ENCODE measurements at regions not wholly inside any gene's neighbourhood (a gene's known extent, or its start where the extent isn't known, plus 50 kb on each side); places are given as distances from the start of the nearest gene placed in this dataset.
A peak's percentile ranks its signal among the peaks of the same experiment; 100 is the strongest.

DNA sequence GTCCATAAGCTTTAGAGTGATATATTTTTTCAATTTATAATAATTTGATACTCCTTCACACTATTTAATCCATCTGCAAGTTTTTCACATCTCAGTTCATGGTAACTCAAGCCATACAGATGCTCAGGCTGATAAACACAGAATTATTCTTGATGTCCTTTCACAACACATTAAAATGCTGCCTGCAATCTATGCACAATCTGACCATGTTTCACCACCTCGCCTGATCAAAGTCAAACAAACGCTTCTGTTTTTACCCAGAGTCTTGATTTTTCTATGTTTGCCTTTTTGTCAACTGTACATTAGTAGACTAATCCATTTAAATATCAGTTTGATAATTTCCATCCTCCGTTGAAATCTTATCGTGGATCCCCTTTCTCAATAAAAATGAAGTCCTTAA is 833.8 kb upstream of the KCND2 start:
- no peaks in the 10 kb centered on the region for H3K36me3 ChIP-seq (ENCODE audit: insufficient read depth, low read length)
- TF ChIP-seq POLR2AphosphoS5 (IDR thresholded peaks at IDR 0.05; ENCODE audit: borderline replicate concordance, low read depth, low read length) (no peak), FOXP2 (optimal IDR thresholded peaks at IDR 0.05; ENCODE audit: control extremely low read depth, extremely low read length, insufficient read depth) (no peak), EZH2 (IDR thresholded peaks at IDR 0.05) (no peak)

DNA sequence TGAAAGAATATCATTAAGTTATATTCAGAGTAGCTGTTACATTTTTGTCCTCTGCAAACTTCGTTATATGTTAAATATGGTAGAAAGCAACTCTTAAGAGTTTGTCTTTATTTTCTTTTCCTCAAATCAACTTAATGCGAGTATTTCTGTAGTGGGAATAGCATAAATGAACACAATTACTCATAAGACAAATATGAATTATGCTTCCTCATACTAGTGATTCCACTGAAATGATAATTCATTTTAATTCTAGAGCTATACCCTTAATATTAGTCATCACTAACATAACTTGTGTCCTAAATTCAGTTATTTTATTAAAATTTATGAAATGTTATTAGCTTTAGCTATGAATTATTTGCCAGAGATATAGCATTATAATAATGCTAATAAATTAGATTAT is 820.6 kb upstream of the KCND2 start:
- H3K9ac ChIP-seq (ENCODE audit: insufficient read length), result no peak overlapping the region
- no peak for DNase-seq (ENCODE audit: low read depth, low spot score)
- TF ChIP-seq POLR2AphosphoS5 (IDR thresholded peaks at IDR 0.05; ENCODE audit: borderline replicate concordance, low read depth, low read length) (no peak), EZH2 (IDR thresholded peaks at IDR 0.05) (no peak), FOXP2 (optimal IDR thresholded peaks at IDR 0.05; ENCODE audit: control extremely low read depth, extremely low read length, insufficient read depth) (no peak)
- H3K36me3 ChIP-seq (ENCODE audit: insufficient read depth, low read length), result no peaks in the 10 kb centered on the region
- no peaks in the 10 kb centered on the region for H3K9me3 ChIP-seq (ENCODE audit: low read depth, low read length)
- H3K4me3 ChIP-seq, result no peak overlapping the region
- no peak overlapping the region for H3K27ac ChIP-seq

More for the DNA sequence above, 833.8 kb upstream of the KCND2 start:
- H3K4me3 ChIP-seq, result no peak overlapping the region
- no peak overlapping the region for H3K9ac ChIP-seq (ENCODE audit: insufficient read length)
- H3K27ac ChIP-seq, result no peak overlapping the region
- no peaks in the 10 kb centered on the region for H3K9me3 ChIP-seq (ENCODE audit: low read depth, low read length)
- DNase-seq (ENCODE audit: low read depth, low spot score), result no peak

DNA sequence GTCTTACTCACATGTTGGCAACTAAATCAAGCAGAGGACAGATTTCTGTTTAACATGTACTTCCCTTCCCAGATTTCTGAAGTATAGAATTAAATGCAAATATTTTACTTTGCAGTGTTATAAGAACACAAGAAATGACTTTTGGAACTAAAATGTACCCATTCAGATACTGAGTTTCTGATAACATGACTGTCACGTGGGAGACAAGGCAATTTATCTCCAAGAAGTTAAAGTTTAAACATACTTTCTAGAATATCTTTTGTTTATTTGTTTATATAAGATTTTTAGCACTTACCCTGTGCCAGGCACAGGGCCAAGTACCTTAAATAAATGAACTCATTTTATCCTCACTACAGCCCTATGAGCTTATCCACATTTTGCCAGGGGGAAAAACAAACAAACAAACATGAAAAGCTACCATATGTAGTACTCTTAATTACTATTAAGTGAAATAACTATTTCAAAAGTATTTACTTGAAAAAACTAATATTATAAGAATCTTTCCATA is 807.1 kb upstream of the KCND2 start:
- H3K9me3 ChIP-seq (ENCODE audit: low read depth, low read length), result no peaks in the 10 kb centered on the region
- TF ChIP-seq FOXP2 (optimal IDR thresholded peaks at IDR 0.05; ENCODE audit: control extremely low read depth, extremely low read length, insufficient read depth), result no peak
- DNase-seq (ENCODE audit: low read depth, low spot score), result no peak
- no peaks in the 10 kb centered on the region for H3K36me3 ChIP-seq (ENCODE audit: insufficient read depth, low read length)
- H3K27ac ChIP-seq, result no peak overlapping the region
- H3K9ac ChIP-seq (ENCODE audit: insufficient read length), result no peak overlapping the region
- H3K4me3 ChIP-seq, result no peak overlapping the region

DNA sequence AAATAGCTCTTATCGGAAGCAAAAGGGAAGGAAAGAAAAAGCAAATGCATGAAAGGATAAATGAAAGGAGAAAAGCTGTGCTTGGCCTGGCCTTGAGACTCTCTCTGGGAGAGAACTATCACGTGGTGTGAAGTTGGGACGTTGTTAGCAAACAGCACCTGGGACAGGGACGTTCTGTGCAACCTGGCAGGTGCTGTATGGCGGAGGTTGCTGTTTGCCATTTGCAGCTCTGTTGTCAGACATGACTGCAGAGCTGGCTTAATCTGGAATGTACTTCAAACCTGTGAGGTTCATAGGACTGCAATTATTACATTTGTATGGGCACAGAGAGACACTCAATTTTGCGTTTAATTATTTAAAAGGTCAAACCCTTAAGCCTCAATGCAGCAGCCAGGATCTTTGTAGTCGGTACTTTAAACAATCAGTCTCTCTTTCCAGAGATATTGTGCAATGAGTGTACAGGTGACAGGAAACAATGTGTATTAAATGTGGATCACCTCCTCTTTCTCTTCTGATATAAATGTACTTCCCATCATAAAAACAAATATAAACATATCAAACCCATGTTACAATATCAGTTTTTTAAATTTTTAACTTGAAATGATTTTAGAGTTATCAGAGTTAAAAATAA is 800.5 kb upstream of the KCND2 start:
- DNase-seq (ENCODE audit: low read depth, low spot score), result no peak
- no peak overlapping the region for H3K27ac ChIP-seq
- no peaks in the 10 kb centered on the region for H3K36me3 ChIP-seq (ENCODE audit: insufficient read depth, low read length)
- no peak overlapping the region for H3K4me3 ChIP-seq
- H3K9ac ChIP-seq (ENCODE audit: insufficient read length), result no peak overlapping the region
- no peaks in the 10 kb centered on the region for H3K9me3 ChIP-seq (ENCODE audit: low read depth, low read length)
- TF ChIP-seq POLR2AphosphoS5 (IDR thresholded peaks at IDR 0.05; ENCODE audit: borderline replicate concordance, low read depth, low read length), result no peak
- TF ChIP-seq EZH2 (IDR thresholded peaks at IDR 0.05), result no peak
- TF ChIP-seq FOXP2 (optimal IDR thresholded peaks at IDR 0.05; ENCODE audit: control extremely low read depth, extremely low read length, insufficient read depth), result no peak

DNA sequence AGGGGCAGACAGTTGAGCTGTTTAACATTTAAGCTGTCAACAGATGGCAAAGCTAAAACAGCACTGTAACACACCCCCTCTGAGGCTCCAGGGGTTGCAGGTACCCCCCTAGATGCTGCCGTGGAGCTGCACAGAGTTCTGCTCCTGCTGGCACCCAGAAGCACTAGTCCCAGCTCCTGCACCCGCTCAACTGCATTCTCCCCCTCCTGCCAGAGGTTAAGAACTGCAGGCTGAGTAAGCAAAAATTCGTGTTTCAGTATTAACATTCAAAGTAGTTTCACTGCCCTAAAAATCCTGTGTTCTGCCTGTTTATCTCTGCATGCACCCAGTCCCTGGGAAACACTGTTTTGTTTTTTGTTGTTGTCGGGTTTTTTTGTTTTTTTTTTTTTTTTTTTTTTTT is 790.8 kb upstream of the KCND2 start:
- TF ChIP-seq POLR2AphosphoS5 (IDR thresholded peaks at IDR 0.05; ENCODE audit: borderline replicate concordance, low read depth, low read length) (no peak), EZH2 (IDR thresholded peaks at IDR 0.05) (no peak), FOXP2 (optimal IDR thresholded peaks at IDR 0.05; ENCODE audit: control extremely low read depth, extremely low read length, insufficient read depth) (no peak)
- peak; percentile 20 for DNase-seq (ENCODE audit: low read depth, low spot score)
- no peak overlapping the region for H3K27ac ChIP-seq
- H3K9me3 ChIP-seq (ENCODE audit: low read depth, low read length), result no peaks in the 10 kb centered on the region
- peak overlapping the region; percentile 2; the same call in 1 of the 2 replicates for H3K4me3 ChIP-seq
- H3K9ac ChIP-seq (ENCODE audit: insufficient read length), result no peak overlapping the region
- H3K36me3 ChIP-seq (ENCODE audit: insufficient read depth, low read length), result no peaks in the 10 kb centered on the region

DNA sequence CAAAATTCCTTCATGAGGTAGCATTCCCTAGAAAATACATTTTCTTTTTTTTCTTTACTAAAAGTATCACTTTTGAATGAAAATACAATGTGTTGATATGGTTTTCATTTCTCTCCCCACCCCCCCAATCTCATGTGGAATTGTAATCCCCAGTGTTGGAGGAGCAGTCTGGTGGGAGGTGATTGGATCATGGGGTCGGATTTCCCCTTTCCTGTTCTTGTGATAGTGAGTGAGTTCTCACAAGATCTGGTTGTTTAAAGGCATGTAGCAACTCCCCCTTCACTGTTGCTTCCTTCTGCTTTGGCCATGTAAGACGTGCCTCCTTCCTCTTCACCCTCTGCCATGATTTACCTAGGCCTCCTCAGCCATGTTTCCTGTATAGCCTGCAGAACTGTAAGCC is 790.3 kb upstream of the KCND2 start:
- H3K27ac ChIP-seq, result no peak overlapping the region
- no peak overlapping the region for H3K9ac ChIP-seq (ENCODE audit: insufficient read length)
- DNase-seq (ENCODE audit: low read depth, low spot score), result no peak
- TF ChIP-seq EZH2 (IDR thresholded peaks at IDR 0.05) (no peak), POLR2AphosphoS5 (IDR thresholded peaks at IDR 0.05; ENCODE audit: borderline replicate concordance, low read depth, low read length) (no peak), FOXP2 (optimal IDR thresholded peaks at IDR 0.05; ENCODE audit: control extremely low read depth, extremely low read length, insufficient read depth) (no peak)
- no peaks in the 10 kb centered on the region for H3K36me3 ChIP-seq (ENCODE audit: insufficient read depth, low read length)
- no peaks in the 10 kb centered on the region for H3K9me3 ChIP-seq (ENCODE audit: low read depth, low read length)
- peak overlapping the region; percentile 2; the same call in 1 of the 2 replicates for H3K4me3 ChIP-seq

DNA sequence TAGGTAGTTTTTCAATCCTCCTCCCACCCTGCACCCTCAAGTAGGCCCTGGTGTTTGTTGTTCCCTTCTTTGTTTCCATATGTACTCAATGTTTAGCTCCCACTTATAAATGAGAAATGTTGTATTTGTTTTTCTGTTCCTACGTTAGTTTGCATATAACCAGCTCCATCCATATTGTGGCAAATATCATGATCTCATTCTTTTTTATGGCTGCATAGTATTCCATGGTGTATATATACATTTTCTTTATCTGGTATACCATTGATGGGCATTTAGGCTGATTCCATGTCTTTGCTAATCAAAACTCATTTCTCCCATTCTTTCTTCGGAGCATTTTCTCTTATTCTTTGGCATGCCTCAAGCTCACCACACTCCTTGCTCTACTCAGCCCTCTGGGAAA is 789.6 kb upstream of the KCND2 start:
- Histone ChIP-seq H3K36me3 (ENCODE audit: insufficient read depth, low read length) (no peaks in the 10 kb centered on the region), H3K4me3 (no peak overlapping the region), H3K9ac (ENCODE audit: insufficient read length) (no peak overlapping the region), H3K27ac (no peak overlapping the region), H3K9me3 (ENCODE audit: low read depth, low read length) (no peaks in the 10 kb centered on the region)
- DNase-seq (ENCODE audit: low read depth, low spot score), result no peak
- no peak for TF ChIP-seq POLR2AphosphoS5 (IDR thresholded peaks at IDR 0.05; ENCODE audit: borderline replicate concordance, low read depth, low read length)
- TF ChIP-seq EZH2 (IDR thresholded peaks at IDR 0.05), result no peak
- no peak for TF ChIP-seq FOXP2 (optimal IDR thresholded peaks at IDR 0.05; ENCODE audit: control extremely low read depth, extremely low read length, insufficient read depth)

DNA sequence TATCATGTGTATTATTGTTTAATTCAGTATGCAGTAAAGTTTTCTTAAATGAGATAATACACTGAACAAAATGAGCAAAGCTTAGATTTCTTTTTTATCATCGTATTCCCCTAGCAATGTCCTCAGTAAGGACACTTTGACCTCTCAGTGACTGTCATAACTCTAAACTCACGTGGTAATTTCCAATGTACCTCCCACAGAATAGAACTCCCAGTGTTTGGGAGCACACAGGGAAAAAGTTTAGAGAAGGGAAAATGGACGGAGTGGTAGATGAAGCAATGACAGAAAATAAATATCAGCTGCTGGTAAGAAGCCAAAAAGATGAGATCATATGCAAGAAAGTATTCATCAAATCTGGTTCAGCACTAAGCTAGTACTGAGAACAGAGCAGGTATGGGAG is 758.6 kb upstream of the KCND2 start:
- TF ChIP-seq EZH2 (IDR thresholded peaks at IDR 0.05) (no peak), POLR2AphosphoS5 (IDR thresholded peaks at IDR 0.05; ENCODE audit: borderline replicate concordance, low read depth, low read length) (no peak), FOXP2 (optimal IDR thresholded peaks at IDR 0.05; ENCODE audit: control extremely low read depth, extremely low read length, insufficient read depth) (no peak)

DNA sequence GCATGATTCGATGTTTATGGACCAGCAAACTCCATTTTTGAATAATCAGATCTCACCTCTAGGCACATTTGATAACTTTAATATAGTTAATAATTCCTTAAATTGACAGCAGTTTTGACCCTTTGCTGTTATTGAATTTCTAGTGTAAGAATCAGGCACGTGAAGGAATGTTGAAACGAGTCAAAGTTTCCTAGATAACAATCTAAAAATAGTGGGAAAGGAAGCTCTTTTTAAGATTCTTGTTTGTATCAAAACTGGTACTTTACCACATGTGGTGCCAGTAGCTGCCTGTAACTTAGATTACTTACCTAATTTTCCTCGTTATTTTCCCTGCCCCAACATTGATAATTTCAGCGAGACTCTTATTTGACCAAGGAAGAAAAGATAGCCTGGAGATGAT is 757.8 kb upstream of the KCND2 start:
- TF ChIP-seq EZH2 (IDR thresholded peaks at IDR 0.05), result no peak
- TF ChIP-seq POLR2AphosphoS5 (IDR thresholded peaks at IDR 0.05; ENCODE audit: borderline replicate concordance, low read depth, low read length), result no peak
- no peak for TF ChIP-seq FOXP2 (optimal IDR thresholded peaks at IDR 0.05; ENCODE audit: control extremely low read depth, extremely low read length, insufficient read depth)
- H3K4me3 ChIP-seq, result no peak overlapping the region

More for the DNA sequence above, 758.6 kb upstream of the KCND2 start:
- Histone ChIP-seq H3K36me3 (ENCODE audit: insufficient read depth, low read length) (no peaks in the 10 kb centered on the region), H3K4me3 (no peak overlapping the region), H3K27ac (no peak overlapping the region), H3K9me3 (ENCODE audit: low read depth, low read length) (no peaks in the 10 kb centered on the region), H3K9ac (ENCODE audit: insufficient read length) (no peak overlapping the region)
- DNase-seq (ENCODE audit: low read depth, low spot score), result no peak

More for the DNA sequence above, 757.8 kb upstream of the KCND2 start:
- Histone ChIP-seq H3K9me3 (ENCODE audit: low read depth, low read length) (no peaks in the 10 kb centered on the region), H3K27ac (no peak overlapping the region), H3K36me3 (ENCODE audit: insufficient read depth, low read length) (no peaks in the 10 kb centered on the region), H3K9ac (ENCODE audit: insufficient read length) (no peak overlapping the region)
- DNase-seq (ENCODE audit: low read depth, low spot score), result no peak
